ENCODE measurements at regions not wholly inside any gene's neighbourhood (a gene's known extent, or its start where the extent isn't known, plus 50 kb on each side); places are given as distances from the start of the nearest gene placed in this dataset.

- no peak for DNase-seq (ENCODE audit: extremely low spot score in 2 of 2)
- no peaks in the 10 kb centered on the region for H3K4me1 ChIP-seq
- TF ChIP-seq POLR2AphosphoS5 (IDR thresholded peaks at IDR 0.05; ENCODE audit: insufficient read depth in 1 of 2, low read depth in 1 of 2) = no peak
- TF ChIP-seq POLR2A (IDR thresholded peaks at IDR 0.05) = no peak
- no peak for TF ChIP-seq CTCF (IDR thresholded peaks at IDR 0.05)
- no peaks in the 10 kb centered on the region for H3K9me3 ChIP-seq
- H3K27ac ChIP-seq = no peak overlapping the region
- intact Hi-C loops (cut with DNase I) = no loop called here
- H3K4me3 ChIP-seq = no peak overlapping the region
- no peaks in the 10 kb centered on the region for H3K36me3 ChIP-seq
- H3K27me3 ChIP-seq = no peaks in the 10 kb centered on the region
These were observed 905.7 kb downstream of the LTN1 start for GRCh38 chr21:28086861-28087581.

GRCh38 chr21:28084951-28085350, 907.7 kb downstream of the LTN1 start:
- H3K9me3 ChIP-seq = no peaks in the 10 kb centered on the region

GRCh38 chr21:28083350-28083749, 909.3 kb downstream of the LTN1 start:
- intact Hi-C loops (cut with DNase I) = no loop called here
- Histone ChIP-seq H3K36me3 (no peaks in the 10 kb centered on the region), H3K4me3 (no peak overlapping the region), H3K27me3 (no peaks in the 10 kb centered on the region), H3K9me3 (no peaks in the 10 kb centered on the region), H3K4me1 (no peaks in the 10 kb centered on the region), H3K27ac (no peak overlapping the region)
- no peak for TF ChIP-seq CTCF (IDR thresholded peaks at IDR 0.05)
- no peak for TF ChIP-seq POLR2A (IDR thresholded peaks at IDR 0.05)
- no peak for TF ChIP-seq POLR2AphosphoS5 (IDR thresholded peaks at IDR 0.05; ENCODE audit: insufficient read depth in 1 of 2, low read depth in 1 of 2)
- DNase-seq (ENCODE audit: extremely low spot score in 2 of 2) = no peak

More at GRCh38 chr21:28084951-28085350, 907.7 kb downstream of the LTN1 start:
- TF ChIP-seq CTCF (IDR thresholded peaks at IDR 0.05) (no peak), POLR2A (IDR thresholded peaks at IDR 0.05) (no peak), POLR2AphosphoS5 (IDR thresholded peaks at IDR 0.05; ENCODE audit: insufficient read depth in 1 of 2, low read depth in 1 of 2) (no peak)
- Histone ChIP-seq H3K27ac (no peak overlapping the region), H3K36me3 (no peaks in the 10 kb centered on the region), H3K4me3 (no peak overlapping the region), H3K4me1 (no peaks in the 10 kb centered on the region), H3K27me3 (no peaks in the 10 kb centered on the region)
- DNase-seq (ENCODE audit: extremely low spot score in 2 of 2) = no peak
- intact Hi-C loops (cut with DNase I) = no loop called here

GRCh38 chr21:28078126-28078525, 914.6 kb downstream of the LTN1 start:
- Histone ChIP-seq H3K27ac (no peak overlapping the region), H3K27me3 (no peaks in the 10 kb centered on the region), H3K4me3 (no peak overlapping the region), H3K9me3 (no peaks in the 10 kb centered on the region), H3K4me1 (no peaks in the 10 kb centered on the region), H3K36me3 (no peaks in the 10 kb centered on the region)
- no peak for DNase-seq (ENCODE audit: extremely low spot score in 2 of 2)
- TF ChIP-seq POLR2AphosphoS5 (IDR thresholded peaks at IDR 0.05; ENCODE audit: insufficient read depth in 1 of 2, low read depth in 1 of 2) (no peak), POLR2A (IDR thresholded peaks at IDR 0.05) (no peak), CTCF (IDR thresholded peaks at IDR 0.05) (no peak)
- intact Hi-C loops (cut with DNase I) = no loop called here

- TF ChIP-seq POLR2A (IDR thresholded peaks at IDR 0.05) = no peak
- no peaks in the 10 kb centered on the region for H3K9me3 ChIP-seq
- H3K27ac ChIP-seq = no peak overlapping the region
- DNase-seq (ENCODE audit: extremely low spot score in 2 of 2) = no peak
- H3K27me3 ChIP-seq = no peaks in the 10 kb centered on the region
- no peaks in the 10 kb centered on the region for H3K36me3 ChIP-seq
- intact Hi-C loops (cut with DNase I) = no loop called here
- H3K4me1 ChIP-seq = no peaks in the 10 kb centered on the region
- H3K4me3 ChIP-seq = no peak overlapping the region
These were observed 918.0 kb downstream of the LTN1 start for GRCh38 chr21:28074676-28075075.

Data from vagina (tissue), 2 donors.